B cell (primary cell): ENCODE measurements at regions not wholly inside any gene's neighbourhood (a gene's known extent, or its start where the extent isn't known, plus 50 kb on each side); places are given as distances from the start of the nearest gene placed in this dataset.
"Not testable (repeated sequence)": the region's sequence is repeated elsewhere in the genome, so short reads cannot be mapped to it uniquely, and the experiment has no call there.

Source experiments
- ATAC-seq: fragments of 200-7000 bp; cut with Tn5 transposase; one replicate; pipeline ENCODE4 v1.10.0; 2021; ENCODE audit warnings: low read depth, mild to moderate bottlenecking, moderate number of reproducible peaks, moderate library complexity
- CTCF ChIA-PET: fragments of 350-600 bp; sonication (Branson Sonifier 250); formaldehyde crosslinking; loops from one replicate; lab custom pipeline; 2021; ENCODE audit warnings: antibody characterized with exemption, inconsistent platforms; lab: Charles Lee
- POLR2A ChIA-PET: fragments of 350-600 bp; sonication (Branson Sonifier 250); formaldehyde crosslinking; loops from one replicate; lab custom pipeline; 2021; ENCODE audit warnings: antibody characterized with exemption; lab: Charles Lee
- DNase-seq: peaks from one replicate; pipeline ENCODE4 v3.0.0; 2013
- H2AFZ ChIP-seq: 2 replicates; pipeline ENCODE4 v1.6.1; 2012; ENCODE audit warnings: mild to moderate bottlenecking, low read depth, low read length; ENCODE audit not compliant: insufficient read depth, poor library complexity, severe bottlenecking
- H3K27ac ChIP-seq, 2 donors: 1 replicate in 1 of 2; 2 replicates in 1 of 2; pipeline ENCODE4 v1.5.1; 2012 to 2013; ENCODE audit warnings: low read length in 2 of 2, mild to moderate bottlenecking in 2 of 2, moderate library complexity in 1 of 2
- H3K27me3 ChIP-seq, 4 experiments: fragments of 200-600 bp in 1 of 4; sonication (generic) in 1 of 4; replicated peaks in 1 of 4; 1 replicate in 2 of 4; 2 replicates in 2 of 4; pipeline versions ENCODE4 v1.6.1 to v1.7.0; 2013 to 2016; ENCODE audit warnings: low read length in 3 of 4, mild to moderate bottlenecking in 2 of 4, mixed read lengths in 1 of 4, moderate library complexity in 1 of 4; ENCODE audit not compliant: insufficient read depth in 4 of 4, control insufficient read depth in 3 of 4; ENCODE audit errors: control extremely low read depth in 1 of 4
- H3K36me3 ChIP-seq, 2 experiments: replicated peaks in 1 of 2; 1 replicate in 1 of 2; 2 replicates in 1 of 2; pipeline versions ENCODE4 v1.6.1 to v1.7.1; 2013; ENCODE audit warnings: low read length in 1 of 2; ENCODE audit not compliant: insufficient read depth in 2 of 2, control insufficient read depth in 1 of 2; ENCODE audit errors: control extremely low read depth in 1 of 2, extremely low read depth in 1 of 2
- H3K4me1 ChIP-seq, 2 donors: fragments of 200-600 bp in 1 of 2; sonication (generic) in 1 of 2; 1 replicate in 1 of 2; 2 replicates in 1 of 2; pipeline versions ENCODE4 v1.5.1 to v1.6.1; 2013 to 2017; ENCODE audit warnings: low read length in 2 of 2; ENCODE audit not compliant: control insufficient read depth in 2 of 2, insufficient read depth in 2 of 2
- H3K4me2 ChIP-seq: replicated peaks from 2 replicates; pipeline ENCODE3; 2012; ENCODE audit warnings: mild to moderate bottlenecking, low read depth, low read length; ENCODE audit not compliant: poor library complexity, severe bottlenecking
- H3K4me3 ChIP-seq, 5 experiments: fragments of 200-600 bp in 1 of 5; sonication (generic) in 1 of 5; 1 replicate in 3 of 5; 2 replicates in 2 of 5; pipeline versions ENCODE4 v1.5.1 to v1.7.0; 2011 to 2016; ENCODE audit warnings: low read length in 4 of 5, mild to moderate bottlenecking in 4 of 5, low read depth in 2 of 5, control low read depth in 1 of 5, moderate library complexity in 1 of 5; ENCODE audit not compliant: insufficient read depth in 1 of 5; ENCODE audit errors: control extremely low read depth in 1 of 5, extremely low read depth in 1 of 5
- H3K79me2 ChIP-seq: fragments of 200-600 bp; sonication (generic); one replicate; pipeline ENCODE4 v1.6.0; 2016; ENCODE audit warnings: low read length; ENCODE audit not compliant: control insufficient read depth, insufficient read depth
- H3K9ac ChIP-seq: fragments of 200-600 bp; sonication (generic); 2 replicates; pipeline ENCODE4 v1.6.1; 2017; ENCODE audit warnings: mild to moderate bottlenecking, low read length, moderate library complexity
- H3K9me3 ChIP-seq, 3 donors: one replicate each; pipeline versions ENCODE4 v1.6.1 to v1.7.1; 2013; ENCODE audit warnings: low read length in 2 of 3; ENCODE audit not compliant: control insufficient read depth in 2 of 3, insufficient read depth in 1 of 3; ENCODE audit errors: control extremely low read depth in 1 of 3
- H4K20me1 ChIP-seq: 2 replicates; pipeline ENCODE4 v1.6.0; 2012; ENCODE audit warnings: mild to moderate bottlenecking, low read length; ENCODE audit not compliant: insufficient read depth, control insufficient read depth, poor library complexity, severe bottlenecking
- H3K27ac Mint-ChIP-seq: one replicate; pipeline ENCODE4 v1.8.0; 2021; ENCODE audit warnings: mixed read lengths
- H3K27me3 Mint-ChIP-seq: one replicate; pipeline ENCODE4 v1.8.0; 2021; ENCODE audit warnings: mixed read lengths
- H3K4me1 Mint-ChIP-seq: one replicate; pipeline ENCODE4 v1.8.0; 2021; ENCODE audit warnings: mixed read lengths
- H3K4me3 Mint-ChIP-seq: one replicate; pipeline ENCODE4 v1.8.0; 2021; ENCODE audit warnings: mixed read lengths
- H3K9me3 Mint-ChIP-seq: one replicate; pipeline ENCODE4 v1.8.0; 2022; ENCODE audit warnings: mixed read lengths; ENCODE audit not compliant: insufficient read depth
- EZH2 ChIP-seq: IDR thresholded peaks from 2 replicates; pipeline ENCODE4 v1.6.1; 2012; ENCODE audit warnings: borderline replicate concordance, low read depth, mild to moderate bottlenecking, moderate library complexity, low read length; ENCODE audit not compliant: insufficient read depth, poor library complexity, severe bottlenecking
- WGBS: methylation state at CpG from one replicate; pipeline ENCODE4 v1.1.5; 2013; ENCODE audit warnings: missing lambda C conversion rate; ENCODE audit not compliant: insufficient coverage; 5-methylcytosine and 5-hydroxymethylcytosine counted together
- intact Hi-C: fragments of 100-400 bp; cut with micrococcal nuclease; formaldehyde crosslinking; loops from one replicate; pipeline ENCODE4 v1.10.0; 2022
- TF ChIP-seq, protein P1 (sequence below): fragments of 200-600 bp; IDR thresholded peaks from one replicate; pipeline ENCODE4 v1.8.0; 2022; ENCODE audit warnings: antibody characterized with exemption, mild to moderate bottlenecking

DNA sequence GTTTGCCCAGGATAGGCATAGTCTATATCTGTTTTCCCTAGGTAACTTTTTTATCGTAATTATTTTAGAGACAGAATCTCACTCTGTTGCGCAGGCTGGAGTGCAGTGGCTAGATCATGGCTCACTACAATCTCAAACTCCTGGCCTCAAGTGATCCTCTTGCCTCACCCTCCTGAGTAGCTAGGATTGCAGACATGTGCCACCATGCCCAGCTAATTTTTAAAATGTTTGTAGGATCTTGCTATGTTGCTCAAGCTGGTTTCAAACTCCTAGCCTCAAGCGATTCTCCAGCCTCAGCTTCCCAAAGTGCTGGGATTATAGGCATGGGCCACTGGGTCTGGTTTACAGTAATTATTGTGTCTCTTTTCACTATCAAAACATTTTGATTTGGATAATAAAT, 58.6 kb upstream of the SOX13 start:
- 100% methylated on average over 2 of the region's 3 CpGs for whole genome bisulfite sequencing
- Mint-ChIP-seq H3K4me3 (no peak overlapping the region), H3K27ac (no peak overlapping the region), H3K27me3 (peaks cover 17% of the 10 kb centered on the region), H3K9me3 (no peaks in the 10 kb centered on the region), H3K4me1 (no peaks in the 10 kb centered on the region)
- Histone ChIP-seq H3K4me2 (no peak overlapping the region), H3K4me1 (no peaks in the 10 kb centered on the region), H3K4me3 (no peak overlapping the region), H3K9ac (no peak overlapping the region), H4K20me1 (no peaks in the 10 kb centered on the region), H3K9me3 (no peaks in the 10 kb centered on the region), H3K27ac (no peak overlapping the region), H3K27me3 (peaks cover 0 to 7% (median 0%) of the 10 kb centered on the region in 4 experiments), H3K36me3 (no peaks in the 10 kb centered on the region), H3K79me2 (no peaks in the 10 kb centered on the region), H2AFZ (no peak overlapping the region)
- ATAC-seq: no peak
- POLR2A ChIA-PET: no interaction called here
- DNase-seq: no peak
- CTCF ChIA-PET: no interaction called here
- intact Hi-C loops: no loop called here
- no peak for TF ChIP-seq EZH2
- TF ChIP-seq, protein P1, sequence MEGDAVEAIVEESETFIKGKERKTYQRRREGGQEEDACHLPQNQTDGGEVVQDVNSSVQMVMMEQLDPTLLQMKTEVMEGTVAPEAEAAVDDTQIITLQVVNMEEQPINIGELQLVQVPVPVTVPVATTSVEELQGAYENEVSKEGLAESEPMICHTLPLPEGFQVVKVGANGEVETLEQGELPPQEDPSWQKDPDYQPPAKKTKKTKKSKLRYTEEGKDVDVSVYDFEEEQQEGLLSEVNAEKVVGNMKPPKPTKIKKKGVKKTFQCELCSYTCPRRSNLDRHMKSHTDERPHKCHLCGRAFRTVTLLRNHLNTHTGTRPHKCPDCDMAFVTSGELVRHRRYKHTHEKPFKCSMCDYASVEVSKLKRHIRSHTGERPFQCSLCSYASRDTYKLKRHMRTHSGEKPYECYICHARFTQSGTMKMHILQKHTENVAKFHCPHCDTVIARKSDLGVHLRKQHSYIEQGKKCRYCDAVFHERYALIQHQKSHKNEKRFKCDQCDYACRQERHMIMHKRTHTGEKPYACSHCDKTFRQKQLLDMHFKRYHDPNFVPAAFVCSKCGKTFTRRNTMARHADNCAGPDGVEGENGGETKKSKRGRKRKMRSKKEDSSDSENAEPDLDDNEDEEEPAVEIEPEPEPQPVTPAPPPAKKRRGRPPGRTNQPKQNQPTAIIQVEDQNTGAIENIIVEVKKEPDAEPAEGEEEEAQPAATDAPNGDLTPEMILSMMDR: no peak

DNA sequence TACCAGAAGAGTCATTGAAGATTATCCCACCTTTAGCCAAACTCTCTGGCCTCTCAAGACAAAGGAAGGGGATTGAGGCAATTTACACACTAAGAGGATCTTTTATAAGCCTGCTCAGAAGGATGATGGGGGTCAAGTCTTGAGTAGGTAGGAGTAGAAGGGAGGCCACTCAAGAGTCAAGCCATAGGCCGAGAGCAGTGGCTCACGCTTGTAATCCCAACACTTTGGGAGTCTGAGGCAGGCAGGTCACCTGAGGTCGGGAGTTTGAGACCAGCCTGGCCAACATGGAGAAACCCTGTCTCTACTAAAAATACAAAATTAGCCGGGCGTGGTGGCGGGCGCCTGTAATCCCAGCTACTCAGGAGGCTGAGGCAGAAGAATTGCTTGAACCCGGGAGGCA, 58.0 kb upstream of the SOX13 start:
- H3K4me3 ChIP-seq, H4K20me1 ChIP-seq, ATAC-seq, H3K4me1 Mint-ChIP-seq, H3K27me3 ChIP-seq, H3K27ac Mint-ChIP-seq, H3K4me2 ChIP-seq, H3K4me1 ChIP-seq, H3K36me3 ChIP-seq, H3K27ac ChIP-seq, H3K79me2 ChIP-seq, intact Hi-C loops, H3K9ac ChIP-seq, DNase-seq, H2AFZ ChIP-seq, H3K9me3 Mint-ChIP-seq, CTCF ChIA-PET, H3K4me3 Mint-ChIP-seq, H3K9me3 ChIP-seq: not testable (repeated sequence)
- POLR2A ChIA-PET: interaction anchor here (0.6 kb wide), 1 partner anchor 476 kb away, joined by 3 read pairs; no protein-coding TSS in a partner anchor
- H3K27me3 Mint-ChIP-seq: peaks cover 19% of the 10 kb centered on the region
- 83% methylated on average over 1 of the region's 8 CpGs for WGBS
